ENCODE measurements at regions not wholly inside any gene's neighbourhood (a gene's known extent, or its start where the extent isn't known, plus 50 kb on each side); places are given as distances from the start of the nearest gene placed in this dataset.

DNA sequence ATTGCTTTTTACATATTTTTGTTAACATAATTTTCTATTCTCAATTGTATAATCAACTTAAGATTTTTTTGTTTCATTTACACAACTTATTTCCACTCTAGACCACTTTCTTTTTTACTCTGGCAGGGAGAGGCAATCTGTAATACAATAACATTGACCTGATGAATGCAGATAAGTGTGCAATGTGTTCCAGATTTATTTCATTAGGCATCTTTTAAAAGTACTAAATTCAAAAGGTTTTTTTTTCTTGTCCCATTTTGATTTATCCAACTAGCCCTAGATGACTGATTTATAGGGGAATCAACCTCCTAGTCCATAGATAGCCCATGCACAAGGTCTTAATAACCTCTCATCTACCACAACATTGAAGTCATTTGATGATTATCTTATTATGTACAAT, 55.5 kb upstream of the AGTR2 start:
- no peak overlapping the region for H3K23ac ChIP-seq (ENCODE audit: low read depth, low read length)
- no peak overlapping the region for H2BK120ac ChIP-seq (ENCODE audit: low read depth, low read length)
- H3K79me1 ChIP-seq (ENCODE audit: low read depth in 1 of 2, low read length in 2 of 2), result no peaks in the 10 kb centered on the region
- dilution Hi-C loops (cut with HindIII; ENCODE audit: low sequenced_read_pairs, unreplicated experiment), result no loop called here
- H3K9me1 ChIP-seq (ENCODE audit: insufficient read depth, low read length), result no peaks in the 10 kb centered on the region
- ChIA-PET POLR2A (ENCODE audit: unreplicated experiment) (no interaction called here), CTCF (interaction anchor here (0.7 kb wide), 1 partner anchor 1937 kb away, joined by 3 read pairs; no protein-coding TSS in a partner anchor)
- no peak for DNase-seq
- no peak overlapping the region for H3K14ac ChIP-seq (replicated peaks; ENCODE audit: low read depth, low read length)
- no peak overlapping the region for H3K9ac ChIP-seq (ENCODE audit: low read depth, low read length)
- H4K5ac ChIP-seq (ENCODE audit: low read depth, low read length), result no peak overlapping the region
- H3K27me3 ChIP-seq (ENCODE audit: control insufficient read depth, insufficient read depth, low read length), result no peaks in the 10 kb centered on the region; the same call in 1 of the 2 replicates
- ATAC-seq (ENCODE audit: low read depth), result no peak
- H3K18ac ChIP-seq (ENCODE audit: low read depth, low read length), result no peak overlapping the region
- no peak overlapping the region for H3K4ac ChIP-seq (ENCODE audit: low read depth, low read length)
- no peaks in the 10 kb centered on the region for H3K4me1 ChIP-seq (ENCODE audit: control insufficient read depth, insufficient read depth, low read length)
- H3K56ac ChIP-seq (ENCODE audit: extremely low read depth, insufficient read depth, low read length), result no peak overlapping the region
- intact Hi-C loops (cut with micrococcal nuclease), result no loop called here
- H4K20me1 ChIP-seq (ENCODE audit: insufficient read depth, low read length), result no peaks in the 10 kb centered on the region
- H2BK20ac ChIP-seq (ENCODE audit: low read depth, low read length), result no peak overlapping the region
- in situ Hi-C loops (cut with MboI; ENCODE audit: low sequenced_read_pairs), result no loop called here
- H4K8ac ChIP-seq (ENCODE audit: low read depth in 2 of 2, low read length in 2 of 2), result no peak overlapping the region
- H2BK15ac ChIP-seq (ENCODE audit: low read depth, low read length), result no peak overlapping the region
- no peaks in the 10 kb centered on the region for H3K36me3 ChIP-seq (ENCODE audit: control insufficient read depth, insufficient read depth, low read length)
- no TSS peak for BruUV-seq (replicated peaks)
- no peak overlapping the region for H2BK5ac ChIP-seq (ENCODE audit: low read depth, low read length, poor library complexity, severe bottlenecking)
- H2AK5ac ChIP-seq (ENCODE audit: low read depth, low read length), result no peak overlapping the region
- no peak overlapping the region for H3K27ac ChIP-seq (ENCODE audit: insufficient read depth, low read length)
- H2AK9ac ChIP-seq (replicated peaks; ENCODE audit: low read depth, low read length, poor library complexity), result no peak overlapping the region
- no peak overlapping the region for H3K4me3 ChIP-seq (ENCODE audit: insufficient read depth, low read depth, low read length)
- no peak overlapping the region for H2AFZ ChIP-seq (replicated peaks; ENCODE audit: low read length, poor library complexity)
- H4K91ac ChIP-seq (ENCODE audit: insufficient read depth, low read depth, low read length), result no peak overlapping the region
- no peaks in the 10 kb centered on the region; the same call in 1 of the 2 replicates for H3K9me3 ChIP-seq (ENCODE audit: control insufficient read depth, insufficient read depth, low read length)
- no peak overlapping the region for H3K4me2 ChIP-seq (ENCODE audit: low read depth, low read length)
- TF ChIP-seq MAZ (IDR thresholded peaks at IDR 0.05; ENCODE audit: borderline replicate concordance, low read depth, low read length), result no peak
- TF ChIP-seq SMC3 (IDR thresholded peaks at IDR 0.05; ENCODE audit: low read depth, low read length), result no peak
- no peak for TF ChIP-seq FOS (IDR thresholded peaks at IDR 0.05; ENCODE audit: low read depth, low read length)
- no peak for TF ChIP-seq MXI1 (IDR thresholded peaks at IDR 0.05; ENCODE audit: borderline replicate concordance, low read depth, low read length)
- TF ChIP-seq, protein P1, sequence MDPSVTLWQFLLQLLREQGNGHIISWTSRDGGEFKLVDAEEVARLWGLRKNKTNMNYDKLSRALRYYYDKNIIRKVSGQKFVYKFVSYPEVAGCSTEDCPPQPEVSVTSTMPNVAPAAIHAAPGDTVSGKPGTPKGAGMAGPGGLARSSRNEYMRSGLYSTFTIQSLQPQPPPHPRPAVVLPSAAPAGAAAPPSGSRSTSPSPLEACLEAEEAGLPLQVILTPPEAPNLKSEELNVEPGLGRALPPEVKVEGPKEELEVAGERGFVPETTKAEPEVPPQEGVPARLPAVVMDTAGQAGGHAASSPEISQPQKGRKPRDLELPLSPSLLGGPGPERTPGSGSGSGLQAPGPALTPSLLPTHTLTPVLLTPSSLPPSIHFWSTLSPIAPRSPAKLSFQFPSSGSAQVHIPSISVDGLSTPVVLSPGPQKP (IDR thresholded peaks at IDR 0.05; ENCODE audit: borderline replicate concordance, low read depth, low read length), result no peak
- TF ChIP-seq, protein P2, sequence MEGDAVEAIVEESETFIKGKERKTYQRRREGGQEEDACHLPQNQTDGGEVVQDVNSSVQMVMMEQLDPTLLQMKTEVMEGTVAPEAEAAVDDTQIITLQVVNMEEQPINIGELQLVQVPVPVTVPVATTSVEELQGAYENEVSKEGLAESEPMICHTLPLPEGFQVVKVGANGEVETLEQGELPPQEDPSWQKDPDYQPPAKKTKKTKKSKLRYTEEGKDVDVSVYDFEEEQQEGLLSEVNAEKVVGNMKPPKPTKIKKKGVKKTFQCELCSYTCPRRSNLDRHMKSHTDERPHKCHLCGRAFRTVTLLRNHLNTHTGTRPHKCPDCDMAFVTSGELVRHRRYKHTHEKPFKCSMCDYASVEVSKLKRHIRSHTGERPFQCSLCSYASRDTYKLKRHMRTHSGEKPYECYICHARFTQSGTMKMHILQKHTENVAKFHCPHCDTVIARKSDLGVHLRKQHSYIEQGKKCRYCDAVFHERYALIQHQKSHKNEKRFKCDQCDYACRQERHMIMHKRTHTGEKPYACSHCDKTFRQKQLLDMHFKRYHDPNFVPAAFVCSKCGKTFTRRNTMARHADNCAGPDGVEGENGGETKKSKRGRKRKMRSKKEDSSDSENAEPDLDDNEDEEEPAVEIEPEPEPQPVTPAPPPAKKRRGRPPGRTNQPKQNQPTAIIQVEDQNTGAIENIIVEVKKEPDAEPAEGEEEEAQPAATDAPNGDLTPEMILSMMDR (conservative IDR thresholded peaks at IDR 0.05; ENCODE audit: low read depth, low read length), result no peak
- no peak for TF ChIP-seq CEBPB (IDR thresholded peaks at IDR 0.05; ENCODE audit: low read depth, low read length)
- no peak for TF ChIP-seq MAFK (IDR thresholded peaks at IDR 0.05; ENCODE audit: low read depth, low read length)
- no peak for TF ChIP-seq NFE2L2 (IDR thresholded peaks at IDR 0.05; ENCODE audit: low read depth, low read length)
- no peak for TF ChIP-seq RAD21 (IDR thresholded peaks at IDR 0.05; ENCODE audit: low read length)
- TF ChIP-seq, protein P3, sequence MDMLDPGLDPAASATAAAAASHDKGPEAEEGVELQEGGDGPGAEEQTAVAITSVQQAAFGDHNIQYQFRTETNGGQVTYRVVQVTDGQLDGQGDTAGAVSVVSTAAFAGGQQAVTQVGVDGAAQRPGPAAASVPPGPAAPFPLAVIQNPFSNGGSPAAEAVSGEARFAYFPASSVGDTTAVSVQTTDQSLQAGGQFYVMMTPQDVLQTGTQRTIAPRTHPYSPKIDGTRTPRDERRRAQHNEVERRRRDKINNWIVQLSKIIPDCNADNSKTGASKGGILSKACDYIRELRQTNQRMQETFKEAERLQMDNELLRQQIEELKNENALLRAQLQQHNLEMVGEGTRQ (IDR thresholded peaks at IDR 0.05; ENCODE audit: low read depth, low read length), result no peak
- no peak for TF ChIP-seq RFX5 (IDR thresholded peaks at IDR 0.05; ENCODE audit: low read depth, low read length)
- no peak for TF ChIP-seq POLR2A (IDR thresholded peaks at IDR 0.05; ENCODE audit: low read depth, low read length)
- TF ChIP-seq BHLHE40 (IDR thresholded peaks at IDR 0.05; ENCODE audit: low read depth, low read length), result no peak
- TF ChIP-seq RCOR1 (IDR thresholded peaks at IDR 0.05; ENCODE audit: insufficient replicate concordance, low read length), result no peak
- no peak for TF ChIP-seq CHD1 (IDR thresholded peaks at IDR 0.05; ENCODE audit: low read depth, low read length)
